ENCODE measurements at regions not wholly inside any gene's neighbourhood (a gene's known extent, or its start where the extent isn't known, plus 50 kb on each side); places are given as distances from the start of the nearest gene placed in this dataset.
"Not testable (repeated sequence)": the region's sequence is repeated elsewhere in the genome, so short reads cannot be mapped to it uniquely, and the experiment has no call there.

DNA sequence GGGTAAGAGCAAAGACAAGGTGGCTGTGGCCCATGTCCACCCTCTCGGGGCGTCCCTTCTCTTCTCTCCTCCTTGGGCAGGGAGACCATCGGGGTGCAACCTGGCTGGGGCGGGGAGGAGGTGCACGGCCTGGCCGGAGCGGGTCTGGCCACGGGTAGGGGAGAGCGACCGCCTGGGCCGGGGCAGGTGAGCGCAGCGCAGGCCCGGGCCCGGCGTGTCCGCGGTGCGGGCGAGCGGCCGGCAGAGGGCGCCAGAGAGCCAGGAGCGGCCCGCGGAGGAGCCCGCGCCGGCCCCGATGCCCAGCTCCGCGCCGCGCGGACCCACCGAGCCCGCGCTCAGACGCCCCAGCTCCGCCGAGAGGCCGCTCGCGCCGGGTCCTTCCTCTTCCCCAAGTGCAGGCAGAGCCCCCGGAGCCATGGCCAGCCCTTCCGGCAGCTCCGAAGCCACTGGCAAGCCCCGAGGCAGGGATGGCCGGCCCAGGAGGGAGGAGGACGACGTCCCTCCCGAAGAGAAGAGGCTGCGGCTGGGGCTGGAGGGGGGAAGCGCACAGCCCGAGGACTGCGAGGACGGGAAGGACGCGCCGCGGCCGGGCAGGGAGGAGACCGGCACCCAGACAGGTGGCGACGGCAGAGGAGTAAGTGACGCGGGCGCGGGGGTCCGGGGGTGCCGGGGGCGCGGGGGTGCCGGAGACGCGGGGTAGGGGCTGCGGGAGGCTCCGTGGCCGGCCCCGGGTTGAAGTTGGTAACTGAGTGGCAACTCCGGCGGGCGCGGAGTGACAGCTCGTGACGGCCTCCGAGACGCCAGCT, 142.1 kb upstream of the EEF2KMT start:
- DNase-seq; H3K27me3 ChIP-seq; H3K4me1 ChIP-seq; H3K9me3 ChIP-seq; H3K27ac ChIP-seq; H3K36me3 ChIP-seq; ATAC-seq; H3K4me3 ChIP-seq; intact Hi-C loops (cut with DNase I; ENCODE audit: low total_unique reads): not testable (repeated sequence)
- in situ Hi-C loops (cut with MboI; ENCODE audit: low sequenced_read_pairs in 4 of 4), result loop anchor here in 2 of 4 donors (25.0 kb wide), 1 partner anchor 1398 kb away; no protein-coding TSS in a partner anchor
- TF ChIP-seq, protein P1, sequence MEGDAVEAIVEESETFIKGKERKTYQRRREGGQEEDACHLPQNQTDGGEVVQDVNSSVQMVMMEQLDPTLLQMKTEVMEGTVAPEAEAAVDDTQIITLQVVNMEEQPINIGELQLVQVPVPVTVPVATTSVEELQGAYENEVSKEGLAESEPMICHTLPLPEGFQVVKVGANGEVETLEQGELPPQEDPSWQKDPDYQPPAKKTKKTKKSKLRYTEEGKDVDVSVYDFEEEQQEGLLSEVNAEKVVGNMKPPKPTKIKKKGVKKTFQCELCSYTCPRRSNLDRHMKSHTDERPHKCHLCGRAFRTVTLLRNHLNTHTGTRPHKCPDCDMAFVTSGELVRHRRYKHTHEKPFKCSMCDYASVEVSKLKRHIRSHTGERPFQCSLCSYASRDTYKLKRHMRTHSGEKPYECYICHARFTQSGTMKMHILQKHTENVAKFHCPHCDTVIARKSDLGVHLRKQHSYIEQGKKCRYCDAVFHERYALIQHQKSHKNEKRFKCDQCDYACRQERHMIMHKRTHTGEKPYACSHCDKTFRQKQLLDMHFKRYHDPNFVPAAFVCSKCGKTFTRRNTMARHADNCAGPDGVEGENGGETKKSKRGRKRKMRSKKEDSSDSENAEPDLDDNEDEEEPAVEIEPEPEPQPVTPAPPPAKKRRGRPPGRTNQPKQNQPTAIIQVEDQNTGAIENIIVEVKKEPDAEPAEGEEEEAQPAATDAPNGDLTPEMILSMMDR (IDR thresholded peaks at IDR 0.05 in 4 of 5, conservative IDR thresholded peaks at IDR 0.05 in 1 of 5), result peak in 3 of 5 experiments; percentile 42 to 46 (median 45)

DNA sequence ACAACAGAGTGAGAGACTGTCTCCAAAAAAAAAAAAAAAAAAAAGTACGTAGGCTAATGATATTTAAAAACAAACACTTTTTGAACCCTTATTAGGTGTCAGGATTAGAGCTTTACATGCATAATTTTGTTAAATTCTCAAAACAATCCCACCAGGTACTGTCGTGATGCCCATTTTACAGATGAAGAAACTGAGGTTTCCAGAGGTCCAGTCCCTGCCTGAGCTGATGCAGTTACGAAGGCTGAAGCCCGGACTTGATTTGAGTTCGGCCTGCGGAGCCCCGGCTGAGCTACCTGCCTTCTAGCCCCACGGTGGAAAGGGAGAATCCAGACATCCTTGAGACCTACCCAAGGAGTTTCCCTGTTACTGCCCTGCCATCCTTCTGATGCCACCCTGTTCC, 137.5 kb upstream of the EEF2KMT start:
- TF ChIP-seq, protein P1 (IDR thresholded peaks at IDR 0.05 in 4 of 5, conservative IDR thresholded peaks at IDR 0.05 in 1 of 5), result no peak
- TF ChIP-seq POLR2A (IDR thresholded peaks at IDR 0.05), result no peak
- no peaks in the 10 kb centered on the region for H3K9me3 ChIP-seq
- DNase-seq, result no peak
- ATAC-seq, result no peak
- peaks cover 0 to 4% (median 2%) of the 10 kb centered on the region in 3 donors for H3K27me3 ChIP-seq
- no peaks in the 10 kb centered on the region for H3K36me3 ChIP-seq
- intact Hi-C loops (cut with DNase I; ENCODE audit: low total_unique reads) (no loop called here), in situ Hi-C loops (cut with MboI; ENCODE audit: low sequenced_read_pairs in 4 of 4) (loop anchor here in 2 of 4 donors (25.0 kb wide), 1 partner anchor 1402 kb away; no protein-coding TSS in a partner anchor)
- no peak overlapping the region for H3K27ac ChIP-seq
- no peak overlapping the region for H3K4me3 ChIP-seq
- H3K4me1 ChIP-seq, result no peaks in the 10 kb centered on the region

DNA sequence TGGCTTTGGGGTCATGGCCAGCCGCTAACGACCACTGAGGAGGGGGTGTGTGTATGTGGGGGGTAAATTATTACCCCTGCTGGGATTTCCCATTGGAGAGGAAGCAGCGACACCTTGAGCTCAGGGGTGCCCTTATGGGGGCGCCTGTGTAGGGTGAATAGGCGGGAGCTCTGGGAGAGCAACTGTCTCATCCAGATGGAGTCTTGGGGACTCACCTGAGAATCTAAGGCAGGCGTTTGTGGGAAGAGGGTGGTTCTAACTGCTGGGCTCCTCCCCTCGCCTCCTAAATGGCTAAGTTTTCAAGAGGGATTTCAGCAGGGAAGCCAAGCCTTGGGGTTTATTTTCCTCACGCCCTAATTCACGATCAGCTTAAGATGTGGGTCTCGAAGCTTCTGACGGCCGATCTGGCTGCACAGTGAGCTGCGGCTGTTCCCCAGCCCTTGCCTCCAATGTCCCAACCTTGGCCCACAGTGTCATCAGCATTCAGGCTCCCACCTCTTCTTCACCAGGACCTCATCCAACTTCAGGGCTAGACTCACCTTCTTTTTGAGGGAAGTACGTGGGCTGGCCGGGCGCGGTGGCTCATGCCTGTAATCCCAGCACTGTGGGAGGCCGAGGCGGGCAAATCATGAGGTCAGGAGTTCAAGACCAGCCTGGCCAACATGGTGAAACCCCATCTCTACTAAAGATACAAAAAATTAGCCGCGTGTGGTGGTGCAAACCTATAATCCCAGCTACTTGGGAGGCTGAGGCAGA, 136.9 kb upstream of the EEF2KMT start:
- Histone ChIP-seq H3K27ac (no peak overlapping the region), H3K9me3 (no peaks in the 10 kb centered on the region), H3K27me3 (peaks cover 0 to 4% (median 0%) of the 10 kb centered on the region in 3 donors), H3K4me3 (no peak overlapping the region), H3K36me3 (no peaks in the 10 kb centered on the region), H3K4me1 (no peaks in the 10 kb centered on the region)
- TF ChIP-seq POLR2A (IDR thresholded peaks at IDR 0.05), result no peak
- TF ChIP-seq, protein P1 (IDR thresholded peaks at IDR 0.05 in 4 of 5, conservative IDR thresholded peaks at IDR 0.05 in 1 of 5), result no peak
- in situ Hi-C loops (cut with MboI; ENCODE audit: low sequenced_read_pairs in 4 of 4), result loop anchor here in 2 of 4 donors (25.0 kb wide), 1 partner anchor 1403 kb away; no protein-coding TSS in a partner anchor
- DNase-seq (no peak), ATAC-seq (no peak)
- intact Hi-C loops (cut with DNase I; ENCODE audit: low total_unique reads), result no loop called here

DNA sequence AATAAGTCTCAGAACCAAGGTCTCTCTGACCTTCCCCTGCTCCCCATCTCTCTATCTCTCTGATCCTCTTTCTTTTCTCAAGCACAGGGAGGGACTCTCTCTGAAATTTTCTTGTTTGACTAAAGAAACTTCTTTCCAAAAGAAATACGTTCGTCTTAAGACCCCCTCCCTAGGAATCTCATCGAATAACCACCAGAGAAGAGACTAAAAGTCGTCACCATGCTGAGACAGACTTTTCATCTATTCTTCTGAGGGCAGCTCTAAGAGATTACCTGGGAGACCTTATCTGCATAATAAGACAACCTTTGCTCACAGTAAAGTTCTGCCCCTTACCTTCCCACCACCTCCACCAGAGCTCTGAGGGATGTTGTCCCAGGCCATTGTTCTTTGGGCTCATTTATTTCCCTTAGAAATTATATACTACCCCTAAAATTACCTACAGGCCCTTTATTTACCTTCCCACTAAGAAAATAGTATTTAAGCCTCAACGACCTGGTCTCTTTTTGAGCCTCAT, 133.7 kb upstream of the EEF2KMT start:
- DNase-seq (no peak), ATAC-seq (no peak)
- Histone ChIP-seq H3K36me3 (no peaks in the 10 kb centered on the region), H3K27me3 (peaks cover 0 to 4% (median 0%) of the 10 kb centered on the region in 3 donors), H3K9me3 (no peaks in the 10 kb centered on the region), H3K4me1 (no peaks in the 10 kb centered on the region), H3K4me3 (no peak overlapping the region), H3K27ac (no peak overlapping the region)
- intact Hi-C loops (cut with DNase I; ENCODE audit: low total_unique reads), result no loop called here
- TF ChIP-seq POLR2A (IDR thresholded peaks at IDR 0.05), result no peak
- TF ChIP-seq, protein P1 (IDR thresholded peaks at IDR 0.05 in 4 of 5, conservative IDR thresholded peaks at IDR 0.05 in 1 of 5), result no peak
- in situ Hi-C loops (cut with MboI; ENCODE audit: low sequenced_read_pairs in 4 of 4), result loop anchor here in 2 of 4 donors (25.0 kb wide), 1 partner anchor 1406 kb away; no protein-coding TSS in a partner anchor
